ENCODE measurements at regions not wholly inside any gene's neighbourhood (a gene's known extent, or its start where the extent isn't known, plus 50 kb on each side); places are given as distances from the start of the nearest gene placed in this dataset.

- 52% methylated on average over 2 of the region's 2 CpGs for WGBS (ENCODE audit: missing lambda C conversion rate)
- FAIRE-seq (no peak), ATAC-seq (no peak), DNase-seq (ENCODE audit: low read depth in 1 of 2, low spot score in 1 of 2) (no peak)
- POLR2A ChIA-PET = no interaction called here
- CTCF ChIA-PET = no interaction called here
- Histone ChIP-seq H3K4me1 (no peaks in the 10 kb centered on the region), H3K27ac (no peak overlapping the region), H3K4me3 (no peak overlapping the region), H3K4me2 (no peak overlapping the region), H3K9me3 (no peaks in the 10 kb centered on the region)
- TF ChIP-seq NFE2L2 (conservative IDR thresholded peaks at IDR 0.05; ENCODE audit: low read length) (no peak), HES2 (IDR thresholded peaks at IDR 0.05) (no peak), JUNB (IDR thresholded peaks at IDR 0.05) (no peak), USF2 (IDR thresholded peaks at IDR 0.05) (no peak), MYC (IDR thresholded peaks at IDR 0.05; ENCODE audit: borderline replicate concordance, low read length) (no peak), HMGXB4 (CRISPR knock-in tag; IDR thresholded peaks at IDR 0.05; ENCODE audit: borderline replicate concordance) (no peak), CEBPB (IDR thresholded peaks at IDR 0.05) (no peak), SMC3 (IDR thresholded peaks at IDR 0.05) (no peak), NR3C1 (IDR thresholded peaks at IDR 0.05) (no peak), EHMT2 (IDR thresholded peaks at IDR 0.05; ENCODE audit: low read depth) (no peak), MAZ (IDR thresholded peaks at IDR 0.05; ENCODE audit: borderline replicate concordance, low read depth, low read length) (no peak), TFCP2L1 (CRISPR knock-in tag; IDR thresholded peaks at IDR 0.05) (no peak), HOXB5 (CRISPR knock-in tag; IDR thresholded peaks at IDR 0.05) (no peak), ESRRA (IDR thresholded peaks at IDR 0.05; ENCODE audit: borderline replicate concordance, low read length) (no peak), PHF8 (IDR thresholded peaks at IDR 0.05; ENCODE audit: borderline replicate concordance, low read depth) (no peak), CBX2 (IDR thresholded peaks at IDR 0.05; ENCODE audit: borderline replicate concordance, low read depth) (no peak), CHD4 (IDR thresholded peaks at IDR 0.05; ENCODE audit: borderline replicate concordance) (no peak)
Observed at GRCh38 chr3:17941152-17941551, 198.7 kb upstream of the TBC1D5 start.

- WGBS (ENCODE audit: missing lambda C conversion rate) = 82% methylated on average over 16 of the region's 16 CpGs
- no peak overlapping the region for H3K27ac ChIP-seq
- no peaks in the 10 kb centered on the region for H3K9me3 ChIP-seq
- H3K4me2 ChIP-seq = no peak overlapping the region
- CTCF ChIA-PET = no interaction called here
- DNase-seq (ENCODE audit: low read depth in 1 of 2, low spot score in 1 of 2) = no peak
- H3K4me3 ChIP-seq = no peak overlapping the region
- ATAC-seq = no peak
- FAIRE-seq = no peak
- no peaks in the 10 kb centered on the region for H3K4me1 ChIP-seq
- POLR2A ChIA-PET = no interaction called here
- TF ChIP-seq TP53 (CRISPR knock-in tag; IDR thresholded peaks at IDR 0.05) (no peak), REST (IDR thresholded peaks at IDR 0.05) (no peak), ZSCAN20 (CRISPR knock-in tag; IDR thresholded peaks at IDR 0.05) (no peak), MYC (IDR thresholded peaks at IDR 0.05; ENCODE audit: borderline replicate concordance, low read length) (no peak), BCL3 (IDR thresholded peaks at IDR 0.05) (no peak), EHF (CRISPR knock-in tag; IDR thresholded peaks at IDR 0.05) (no peak), NR3C1 (IDR thresholded peaks at IDR 0.05) (no peak), HDAC2 (IDR thresholded peaks at IDR 0.05) (no peak), CHD2 (IDR thresholded peaks at IDR 0.05; ENCODE audit: low read length, partially characterized antibody) (no peak), ATOH8 (CRISPR knock-in tag; IDR thresholded peaks at IDR 0.05; ENCODE audit: low read depth) (no peak), POLR2AphosphoS2 (conservative IDR thresholded peaks at IDR 0.05; ENCODE audit: low read length) (no peak), HEYL (CRISPR knock-in tag; IDR thresholded peaks at IDR 0.05) (no peak), HMGXB4 (CRISPR knock-in tag; IDR thresholded peaks at IDR 0.05; ENCODE audit: borderline replicate concordance) (no peak)
Observed at GRCh38 chr3:17939157-17939556, 196.7 kb upstream of the TBC1D5 start.

All from A549 (cell line).